ENCODE measurements at regions not wholly inside any gene's neighbourhood (a gene's known extent, or its start where the extent isn't known, plus 50 kb on each side); places are given as distances from the start of the nearest gene placed in this dataset.
"Not testable (repeated sequence)": the region's sequence is repeated elsewhere in the genome, so short reads cannot be mapped to it uniquely, and the experiment has no call there.

DNA sequence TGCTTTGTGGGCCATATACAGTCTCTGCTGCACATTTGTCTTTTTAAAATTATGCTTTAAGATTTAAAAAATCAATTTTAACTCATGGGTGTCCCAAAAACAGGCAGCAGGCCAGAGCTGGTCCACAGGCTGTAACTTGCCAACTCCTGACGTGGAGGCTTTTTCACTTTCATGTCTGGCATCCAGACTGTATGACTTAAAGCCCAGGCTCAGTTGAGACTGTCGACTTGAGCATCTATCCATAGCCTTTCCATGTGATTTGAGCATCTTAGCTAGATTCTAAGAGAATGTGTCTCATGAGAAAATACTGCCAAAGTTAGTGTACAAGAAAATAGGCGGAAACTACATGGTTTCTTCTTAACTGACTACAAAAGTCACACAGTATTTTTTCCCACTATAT, 559.0 kb upstream of the TUSC1 start:
- no peak for DNase-seq (ENCODE audit: low spot score)

GRCh38 chr9:26234865-26235264, 556.6 kb upstream of the TUSC1 start:
- no peak for DNase-seq (ENCODE audit: low spot score)

DNA sequence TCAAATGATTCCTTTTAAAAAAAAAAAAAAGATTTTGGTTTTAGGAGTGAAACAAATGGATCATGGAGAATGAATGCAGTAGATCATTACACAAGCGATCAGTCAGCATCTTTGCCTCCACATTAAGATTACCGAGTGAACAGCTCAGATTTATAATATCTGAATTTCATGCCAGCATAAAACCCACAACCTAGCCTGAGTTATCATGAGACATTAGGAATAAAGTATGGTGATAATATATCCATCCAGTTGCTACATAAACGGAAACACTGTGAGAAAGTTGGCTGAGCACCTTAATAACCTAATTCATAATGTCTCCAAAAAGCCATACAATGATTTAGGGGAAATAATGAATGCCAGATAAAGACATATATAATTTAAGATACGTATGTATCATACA, 553.1 kb upstream of the TUSC1 start:
- no peak for DNase-seq (ENCODE audit: low spot score)

- no peak for DNase-seq (ENCODE audit: low spot score)
Measured at GRCh38 chr9:26229324-26230054, 551.2 kb upstream of the TUSC1 start.

DNA sequence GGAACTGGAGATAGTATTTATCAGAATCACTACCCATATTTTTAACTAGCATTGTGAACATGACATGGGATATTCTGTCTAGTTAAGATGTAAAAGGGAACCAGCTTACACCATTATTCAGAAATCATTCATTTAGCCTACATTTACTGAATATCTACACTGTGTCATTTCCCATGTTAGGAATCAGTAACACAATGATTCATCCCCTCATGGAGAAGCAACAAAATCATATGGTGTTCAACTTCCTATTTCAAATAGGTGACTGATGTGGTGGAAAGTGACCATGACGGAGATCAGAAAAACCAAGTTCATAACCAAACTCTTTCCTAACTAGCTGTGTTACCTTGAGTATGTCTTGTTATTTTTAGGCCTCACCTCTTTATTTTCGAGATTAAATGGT, 550.0 kb upstream of the TUSC1 start:
- no peak for DNase-seq (ENCODE audit: low spot score)

DNA sequence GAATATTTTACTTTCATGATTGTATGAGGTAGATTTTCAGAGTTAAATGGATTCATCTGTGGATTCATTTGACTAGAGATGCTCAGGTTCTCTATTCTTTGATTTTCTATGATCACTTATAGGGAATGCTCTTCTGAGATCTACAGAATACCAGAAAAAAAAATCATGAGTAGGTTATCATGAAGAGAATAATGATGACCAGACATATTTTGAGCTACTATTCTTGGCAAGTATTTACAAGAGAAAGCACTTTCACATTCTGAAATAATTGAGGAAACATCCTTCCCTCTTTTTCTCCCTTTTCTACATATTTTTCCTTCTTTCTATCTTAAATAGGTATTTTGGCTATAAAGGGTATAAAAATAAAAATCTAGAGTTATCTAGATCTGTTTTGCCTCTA, 543.0 kb upstream of the TUSC1 start:
- DNase-seq (ENCODE audit: low spot score): no peak

- DNase-seq (ENCODE audit: low spot score): no peak
Measured at GRCh38 chr9:26220367-26220766, 542.1 kb upstream of the TUSC1 start.

GRCh38 chr9:26219961-26220360, 541.7 kb upstream of the TUSC1 start:
- DNase-seq (ENCODE audit: low spot score): no peak

DNA sequence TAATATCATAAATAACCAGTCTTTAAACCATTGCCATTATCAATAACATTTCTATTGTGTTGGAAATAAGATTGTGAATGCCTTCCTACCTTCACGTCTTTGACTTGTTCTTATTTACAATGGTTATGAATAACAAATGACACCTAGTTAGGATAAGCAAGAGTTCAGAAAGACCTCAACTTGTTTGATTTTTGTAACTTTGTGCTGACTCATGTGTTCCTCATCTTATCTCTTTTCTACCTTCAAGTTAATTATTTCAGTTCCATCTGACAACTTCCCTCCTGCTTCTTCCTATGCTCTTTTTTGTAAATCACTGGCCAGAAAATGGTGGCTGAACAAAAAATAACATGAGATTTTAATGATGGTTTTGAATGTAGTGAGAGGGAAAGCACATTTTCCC, 538.5 kb upstream of the TUSC1 start:
- no peak for DNase-seq (ENCODE audit: low spot score)

GRCh38 chr9:26214713-26215444, 536.6 kb upstream of the TUSC1 start:
- not testable (repeated sequence) for DNase-seq (ENCODE audit: low spot score)

DNA sequence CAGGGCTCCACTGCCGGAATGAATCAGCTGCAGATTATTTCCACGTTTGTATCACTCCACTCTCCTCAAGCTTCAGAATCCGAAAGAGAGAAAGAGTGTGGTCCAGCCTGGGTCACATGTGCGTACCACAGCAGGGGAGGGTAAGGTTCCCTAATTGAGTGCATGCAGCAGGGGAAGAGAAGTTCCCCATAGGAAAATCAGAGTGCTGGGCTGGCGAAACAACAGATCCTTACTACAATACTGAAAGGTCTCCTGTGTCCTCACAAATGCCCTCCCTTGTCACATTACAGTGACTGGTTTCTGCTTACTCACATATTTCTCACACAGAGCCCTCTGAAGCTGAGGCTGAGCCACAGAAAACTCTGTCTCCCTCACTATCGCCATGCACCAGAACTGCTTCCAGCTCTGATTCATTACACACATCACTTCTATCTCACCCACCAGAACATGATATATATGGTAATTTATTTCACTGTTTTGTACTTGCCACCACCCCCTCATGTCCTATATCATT, 532.2 kb upstream of the TUSC1 start:
- DNase-seq (ENCODE audit: low spot score): no peak

DNA sequence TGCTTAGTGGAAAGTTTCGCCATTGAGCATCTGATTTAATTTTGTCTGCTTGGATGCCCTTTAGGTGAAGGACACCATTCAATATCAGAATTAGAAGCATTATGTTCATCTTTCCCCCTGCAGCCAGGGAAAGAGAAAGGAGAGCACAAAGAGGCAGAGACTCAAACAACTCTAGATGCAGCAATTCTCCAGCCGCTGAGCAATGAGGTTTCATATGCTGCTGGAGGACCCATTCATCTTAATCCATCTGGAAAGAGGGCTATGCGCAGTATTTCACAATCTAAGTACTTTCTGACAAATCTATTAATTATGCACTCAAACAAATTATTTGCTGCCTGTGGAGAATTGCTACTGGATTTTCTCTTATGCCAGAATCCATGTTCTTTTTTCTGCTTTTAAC, 527.0 kb upstream of the TUSC1 start:
- DNase-seq (ENCODE audit: low spot score): no peak

GRCh38 chr9:26193237-26193636, 515.0 kb upstream of the TUSC1 start:
- no peak for DNase-seq (ENCODE audit: low spot score)

GRCh38 chr9:26191711-26192110, 513.5 kb upstream of the TUSC1 start:
- no peak for DNase-seq (ENCODE audit: low spot score)

- no peak for DNase-seq (ENCODE audit: low spot score)
Measured at GRCh38 chr9:26181836-26182235, 503.6 kb upstream of the TUSC1 start.

- DNase-seq (ENCODE audit: low spot score): no peak
Measured at GRCh38 chr9:26176628-26177027, 498.4 kb upstream of the TUSC1 start.

GRCh38 chr9:26175264-26175663, 497.0 kb upstream of the TUSC1 start:
- DNase-seq (ENCODE audit: low spot score): no peak

DNA sequence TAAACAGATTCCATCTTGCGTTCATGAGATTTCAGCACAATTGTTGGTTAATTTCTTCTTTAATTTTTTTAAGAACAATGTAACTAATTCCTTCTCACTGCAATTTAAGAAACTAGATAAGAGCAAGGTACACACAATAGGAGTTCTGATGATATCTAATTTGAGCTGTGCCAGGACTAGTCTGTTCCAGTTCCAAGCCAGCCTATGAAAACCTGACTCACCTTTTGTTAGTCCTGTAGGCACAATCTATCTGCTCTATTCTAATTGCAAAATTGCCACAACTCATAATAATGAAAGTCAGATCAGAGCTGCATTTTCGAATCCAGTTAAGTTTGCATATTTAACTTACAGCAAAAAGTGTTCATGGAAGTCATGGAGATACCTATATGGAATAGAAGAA, 494.1 kb upstream of the TUSC1 start:
- DNase-seq (ENCODE audit: low spot score): no peak

DNA sequence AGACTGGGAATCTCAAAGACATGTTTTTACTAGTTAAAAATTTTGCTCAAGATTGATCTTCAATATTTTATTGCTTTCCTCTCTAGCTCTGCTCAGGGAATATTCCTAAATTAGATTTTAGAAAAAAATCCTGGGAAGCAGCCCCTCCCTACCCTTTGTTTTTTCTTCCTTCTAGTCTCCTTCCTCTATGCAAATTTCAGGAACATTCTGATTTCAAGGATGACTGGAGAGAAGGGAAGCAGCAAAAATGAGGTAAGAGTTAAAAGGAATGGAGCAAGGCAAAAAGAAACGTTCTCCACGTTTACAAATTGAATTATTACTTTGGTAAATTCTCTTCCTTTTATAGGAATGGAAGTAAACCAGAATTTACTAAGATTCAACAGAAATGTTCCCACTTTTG, 493.4 kb upstream of the TUSC1 start:
- no peak for DNase-seq (ENCODE audit: low spot score)

- no peak for DNase-seq (ENCODE audit: low spot score)
Measured at GRCh38 chr9:26170190-26170589, 491.9 kb upstream of the TUSC1 start.

DNA sequence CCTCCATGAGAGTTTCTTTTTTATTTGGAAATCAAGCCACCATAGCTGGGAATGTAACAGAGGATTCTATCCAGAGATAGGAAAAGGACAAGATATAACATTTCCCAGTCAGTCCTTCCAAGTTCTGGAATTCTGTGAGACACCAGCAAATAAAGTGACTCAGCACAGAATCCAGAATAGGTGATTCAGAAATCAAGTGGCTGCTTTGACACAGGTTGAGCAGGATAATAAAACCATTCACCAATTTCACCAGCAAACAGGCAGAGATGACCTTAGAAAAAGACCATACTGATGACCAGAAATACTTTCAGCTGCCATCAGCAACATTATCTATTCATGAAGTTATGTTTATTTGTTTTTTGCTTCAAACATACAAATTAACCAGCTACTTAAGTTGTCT, 491.5 kb upstream of the TUSC1 start:
- no peak for DNase-seq (ENCODE audit: low spot score)

GRCh38 chr9:26166537-26166936, 488.3 kb upstream of the TUSC1 start:
- DNase-seq (ENCODE audit: low spot score): no peak

- no peak for DNase-seq (ENCODE audit: low spot score)
Measured at GRCh38 chr9:26165426-26165825, 487.2 kb upstream of the TUSC1 start.

- peak; percentile 0 for DNase-seq (ENCODE audit: low spot score)
Measured at GRCh38 chr9:26163931-26164330, 485.7 kb upstream of the TUSC1 start.
